ENCODE measurements at regions not wholly inside any gene's neighbourhood (a gene's known extent, or its start where the extent isn't known, plus 50 kb on each side); places are given as distances from the start of the nearest gene placed in this dataset.

GRCh38 chr6:119535332-119535731 lies 185.8 kb upstream of the MAN1A1 start (continued):
- TF ChIP-seq ZBTB33 (CRISPR knock-in tag; IDR thresholded peaks at IDR 0.05): no peak
- no peak for TF ChIP-seq GTF2F1 (IDR thresholded peaks at IDR 0.05; ENCODE audit: low read depth, low read length)
- TF ChIP-seq MEF2A (IDR thresholded peaks at IDR 0.05; ENCODE audit: control insufficient read depth, low read depth, low read length): no peak
- TF ChIP-seq NFATC3 (IDR thresholded peaks at IDR 0.05): no peak
- TF ChIP-seq E2F4 (CRISPR knock-in tag; IDR thresholded peaks at IDR 0.05; ENCODE audit: low read depth): no peak
- TF ChIP-seq ZFPM2 (CRISPR knock-in tag; IDR thresholded peaks at IDR 0.05): no peak
- no peak for TF ChIP-seq RAD51 (IDR thresholded peaks at IDR 0.05; ENCODE audit: borderline replicate concordance, low read depth)

- intact Hi-C loops (cut with micrococcal nuclease) (no loop called here), in situ Hi-C loops (cut with MboI) (no loop called here)
- WGBS (ENCODE audit: insufficient coverage, low coverage, missing lambda C conversion rate): 34% methylated on average over 5 of the region's 5 CpGs
- ATAC-seq (no peak), FAIRE-seq (no peak), DNase-seq (ENCODE audit: extremely low read depth in 1 of 4, low spot score in 3 of 4) (no peak)
- ChIA-PET POLR2A (no interaction called here), CTCF (ENCODE audit: low intra/inter-chr PET ratio) (no interaction called here)
- H4K20me1 ChIP-seq (replicated peaks; ENCODE audit: control insufficient read depth, insufficient read depth, low read length): no peaks in the 10 kb centered on the region
- H3K4me3 ChIP-seq: no peak overlapping the region
- H3K79me2 ChIP-seq (ENCODE audit: control insufficient read depth, insufficient read depth, low read length): no peaks in the 10 kb centered on the region
- no TSS peak for BruUV-seq (replicated peaks)
- 0 out of 2 replicates have a peak overlapping the region, but pooled peaks have one; percentile 1 for H2AFZ ChIP-seq (ENCODE audit: low read depth, low read length)
- no peak overlapping the region for H3K27ac ChIP-seq (ENCODE audit: extremely low read depth, low read depth, low read length)
- peaks cover 4 to 6% of the 10 kb centered on the region in 2 experiments; a peak in 3 of 5 replicates for H3K4me1 ChIP-seq (replicated peaks in 1 of 2; ENCODE audit: control insufficient read depth in 2 of 2, insufficient read depth in 2 of 2, low read length in 2 of 2)
- no peak overlapping the region for H3K4me2 ChIP-seq (ENCODE audit: insufficient read depth, low read length)
- TF ChIP-seq ELF2 (CRISPR knock-in tag; IDR thresholded peaks at IDR 0.05): no peak
- peak; percentile 54 for TF ChIP-seq FOSL1 (tag; conservative IDR thresholded peaks at IDR 0.05)
- no peaks in the 10 kb centered on the region for H3K27me3 ChIP-seq (ENCODE audit: control insufficient read depth in 2 of 2, insufficient read depth in 2 of 2, low read length in 2 of 2)
- no peaks in the 10 kb centered on the region for H3K36me3 ChIP-seq (ENCODE audit: control insufficient read depth, insufficient read depth, low read length)
- no peak overlapping the region for H3K9ac ChIP-seq (ENCODE audit: insufficient read depth in 1 of 2, low read depth in 2 of 2, low read length in 2 of 2)
- no peaks in the 10 kb centered on the region for H3K9me3 ChIP-seq (replicated peaks; ENCODE audit: control insufficient read depth, insufficient read depth, low read depth, low read length)
- no peaks in the 10 kb centered on the region for H3K9me1 ChIP-seq (ENCODE audit: control insufficient read depth, insufficient read depth, low read length)
Measured at GRCh38 chr6:119533603-119534279, 184.2 kb upstream of the MAN1A1 start.
